ENCODE measurements at regions not wholly inside any gene's neighbourhood (a gene's known extent, or its start where the extent isn't known, plus 50 kb on each side); places are given as distances from the start of the nearest gene placed in this dataset.
"Not testable (repeated sequence)": the region's sequence is repeated elsewhere in the genome, so short reads cannot be mapped to it uniquely, and the experiment has no call there.

DNA sequence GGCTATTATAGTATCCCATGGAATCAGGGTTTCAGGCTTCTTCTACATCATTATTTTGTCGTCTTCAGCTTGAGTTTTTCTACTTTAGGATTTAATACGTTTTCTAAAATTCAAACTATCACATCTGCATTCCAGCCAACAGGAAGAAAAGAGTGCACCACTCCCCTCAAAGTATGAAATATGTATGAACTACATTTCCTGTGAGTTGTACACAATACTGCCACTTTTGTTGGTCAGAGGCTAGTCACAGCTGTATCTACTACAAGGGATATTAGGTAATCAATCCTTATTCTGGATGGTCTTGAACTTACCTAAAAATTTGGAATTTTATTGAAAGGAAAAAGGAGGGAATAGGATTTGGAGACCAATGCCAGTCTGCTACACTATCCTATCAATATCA, 235.6 kb upstream of the TBX18 start:
- no peak for DNase-seq (ENCODE audit: low spot score)
- TF ChIP-seq, protein P1, sequence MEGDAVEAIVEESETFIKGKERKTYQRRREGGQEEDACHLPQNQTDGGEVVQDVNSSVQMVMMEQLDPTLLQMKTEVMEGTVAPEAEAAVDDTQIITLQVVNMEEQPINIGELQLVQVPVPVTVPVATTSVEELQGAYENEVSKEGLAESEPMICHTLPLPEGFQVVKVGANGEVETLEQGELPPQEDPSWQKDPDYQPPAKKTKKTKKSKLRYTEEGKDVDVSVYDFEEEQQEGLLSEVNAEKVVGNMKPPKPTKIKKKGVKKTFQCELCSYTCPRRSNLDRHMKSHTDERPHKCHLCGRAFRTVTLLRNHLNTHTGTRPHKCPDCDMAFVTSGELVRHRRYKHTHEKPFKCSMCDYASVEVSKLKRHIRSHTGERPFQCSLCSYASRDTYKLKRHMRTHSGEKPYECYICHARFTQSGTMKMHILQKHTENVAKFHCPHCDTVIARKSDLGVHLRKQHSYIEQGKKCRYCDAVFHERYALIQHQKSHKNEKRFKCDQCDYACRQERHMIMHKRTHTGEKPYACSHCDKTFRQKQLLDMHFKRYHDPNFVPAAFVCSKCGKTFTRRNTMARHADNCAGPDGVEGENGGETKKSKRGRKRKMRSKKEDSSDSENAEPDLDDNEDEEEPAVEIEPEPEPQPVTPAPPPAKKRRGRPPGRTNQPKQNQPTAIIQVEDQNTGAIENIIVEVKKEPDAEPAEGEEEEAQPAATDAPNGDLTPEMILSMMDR (IDR thresholded peaks at IDR 0.05), result no peak
- ATAC-seq (ENCODE audit: insufficient number of reproducible peaks, low FRiP score, low read depth), result no peak
- Histone ChIP-seq H3K4me1 (ENCODE audit: control insufficient read depth in 1 of 2, low read depth in 2 of 2) (no peaks in the 10 kb centered on the region), H3K36me3 (no peaks in the 10 kb centered on the region), H3K4me3 (no peak overlapping the region), H3K27me3 (replicated peaks; ENCODE audit: insufficient read depth) (no peaks in the 10 kb centered on the region), H3K27ac (no peak overlapping the region), H3K9me3 (no peaks in the 10 kb centered on the region)

DNA sequence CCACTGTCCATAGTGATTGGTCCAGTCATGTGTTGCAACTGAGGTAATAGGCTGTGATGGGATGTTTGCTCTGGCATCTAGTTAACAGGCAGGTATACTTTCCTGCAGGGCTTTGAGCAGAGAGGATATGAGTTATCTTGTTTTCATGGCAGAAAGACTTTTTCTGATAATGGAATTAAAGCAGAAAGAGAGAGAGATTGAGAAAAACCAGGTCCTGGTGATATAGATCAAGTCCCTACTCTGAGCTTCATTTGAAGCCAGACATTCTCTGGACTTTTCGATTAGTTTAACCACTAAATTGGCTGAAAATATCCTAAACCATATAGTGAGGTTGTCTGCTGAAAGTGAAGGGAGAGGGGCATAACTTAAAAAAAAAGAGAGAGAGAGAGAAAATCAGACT, 233.8 kb upstream of the TBX18 start:
- Histone ChIP-seq H3K27ac (no peak overlapping the region), H3K4me3 (no peak overlapping the region), H3K9me3 (no peaks in the 10 kb centered on the region), H3K36me3 (no peaks in the 10 kb centered on the region), H3K27me3 (replicated peaks; ENCODE audit: insufficient read depth) (no peaks in the 10 kb centered on the region), H3K4me1 (ENCODE audit: control insufficient read depth in 1 of 2, low read depth in 2 of 2) (no peaks in the 10 kb centered on the region)
- ATAC-seq (ENCODE audit: insufficient number of reproducible peaks, low FRiP score, low read depth) (no peak), DNase-seq (ENCODE audit: low spot score) (no peak)
- TF ChIP-seq, protein P1 (IDR thresholded peaks at IDR 0.05), result no peak

DNA sequence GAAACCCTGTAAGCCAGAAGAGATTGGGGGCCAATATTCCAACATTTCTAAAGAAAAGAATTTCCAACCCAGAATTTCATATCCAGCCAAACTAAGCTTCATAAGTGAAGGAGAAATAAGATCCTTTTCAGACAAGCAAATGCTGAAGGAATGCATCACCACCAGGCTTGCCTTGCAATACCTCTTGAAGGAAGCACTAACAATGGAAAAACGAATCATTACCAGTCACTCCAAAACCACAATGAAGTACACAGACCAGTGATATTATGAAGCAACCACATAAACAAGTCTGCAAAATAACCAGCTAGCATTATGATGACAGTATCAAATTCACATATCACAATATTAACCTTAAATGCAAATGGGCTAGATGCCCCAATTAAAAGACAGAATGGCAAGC, 224.4 kb upstream of the TBX18 start:
- DNase-seq (ENCODE audit: low spot score); H3K36me3 ChIP-seq; H3K27me3 ChIP-seq (replicated peaks; ENCODE audit: insufficient read depth); H3K27ac ChIP-seq; ATAC-seq (ENCODE audit: insufficient number of reproducible peaks, low FRiP score, low read depth); H3K4me1 ChIP-seq (ENCODE audit: control insufficient read depth in 1 of 2, low read depth in 2 of 2); H3K4me3 ChIP-seq; H3K9me3 ChIP-seq: not testable (repeated sequence)

DNA sequence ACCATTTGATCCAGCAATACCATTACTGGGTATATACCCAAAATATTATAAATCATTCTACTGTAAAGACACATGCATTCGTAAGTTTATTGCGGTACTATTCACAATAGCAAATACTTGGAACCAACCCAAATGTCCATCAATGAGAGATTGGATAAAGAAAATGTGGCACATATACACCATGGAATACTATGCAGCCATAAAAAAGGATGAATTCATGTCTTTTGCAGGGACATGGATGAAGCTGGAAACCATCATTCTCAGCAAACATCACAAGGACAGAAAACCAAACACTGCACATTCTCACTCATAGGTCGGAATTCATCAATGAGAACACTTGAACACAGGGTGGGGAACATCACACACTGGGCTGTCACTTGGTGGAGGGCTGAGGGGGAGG, 221.1 kb upstream of the TBX18 start:
- H3K9me3 ChIP-seq; H3K27ac ChIP-seq; H3K27me3 ChIP-seq (replicated peaks; ENCODE audit: insufficient read depth); H3K36me3 ChIP-seq; DNase-seq (ENCODE audit: low spot score); ATAC-seq (ENCODE audit: insufficient number of reproducible peaks, low FRiP score, low read depth); H3K4me1 ChIP-seq (ENCODE audit: control insufficient read depth in 1 of 2, low read depth in 2 of 2); H3K4me3 ChIP-seq: not testable (repeated sequence)

DNA sequence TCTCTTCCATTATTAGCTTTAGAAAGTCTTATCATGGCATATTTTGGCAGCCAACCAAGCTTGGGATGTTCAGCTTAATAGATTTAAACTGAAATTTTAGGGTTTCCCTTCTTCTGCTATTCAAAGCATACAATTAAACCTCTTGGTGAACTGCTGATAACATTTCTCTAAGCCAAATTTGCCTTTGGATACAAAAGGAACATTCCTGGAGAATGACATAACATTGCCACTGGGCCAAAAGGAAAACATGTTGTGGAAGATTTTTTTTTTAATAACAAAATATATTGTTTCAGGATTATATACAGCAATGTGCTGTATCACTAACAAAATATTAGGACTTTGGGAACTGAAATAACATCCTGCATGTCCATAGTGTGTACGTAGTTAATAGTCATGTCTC, 215.1 kb upstream of the TBX18 start:
- Histone ChIP-seq H3K4me3 (peak overlapping the region; percentile 2), H3K4me1 (ENCODE audit: control insufficient read depth in 1 of 2, low read depth in 2 of 2) (peaks cover 6 to 7% of the 10 kb centered on the region in 2 donors), H3K27me3 (replicated peaks; ENCODE audit: insufficient read depth) (no peaks in the 10 kb centered on the region), H3K27ac (no peak overlapping the region), H3K36me3 (no peaks in the 10 kb centered on the region), H3K9me3 (no peaks in the 10 kb centered on the region)
- no peak for DNase-seq (ENCODE audit: low spot score)
- TF ChIP-seq, protein P1 (IDR thresholded peaks at IDR 0.05), result no peak
- no peak for ATAC-seq (ENCODE audit: insufficient number of reproducible peaks, low FRiP score, low read depth)

DNA sequence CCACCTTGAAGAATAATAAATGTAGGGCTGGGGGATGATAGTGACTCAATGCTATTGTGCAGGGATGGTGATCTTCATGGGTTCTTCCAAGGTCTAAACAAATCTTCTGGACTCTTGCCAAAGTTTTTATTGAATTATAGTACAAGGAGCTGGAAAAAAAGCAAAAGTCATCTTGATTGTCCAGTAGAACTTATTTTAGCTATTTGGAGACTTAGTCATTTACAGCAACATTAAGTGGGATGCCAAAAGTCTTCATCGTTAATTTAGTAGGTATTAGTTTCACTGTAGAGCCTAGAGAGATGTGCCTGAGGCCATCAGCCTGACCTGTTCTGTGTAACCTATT, 212.9 kb upstream of the TBX18 start:
- Histone ChIP-seq H3K36me3 (no peaks in the 10 kb centered on the region), H3K4me3 (no peak overlapping the region), H3K27me3 (replicated peaks; ENCODE audit: insufficient read depth) (no peaks in the 10 kb centered on the region), H3K27ac (no peak overlapping the region), H3K9me3 (no peaks in the 10 kb centered on the region), H3K4me1 (ENCODE audit: control insufficient read depth in 1 of 2, low read depth in 2 of 2) (peaks cover 6 to 7% of the 10 kb centered on the region in 2 donors)
- ATAC-seq (ENCODE audit: insufficient number of reproducible peaks, low FRiP score, low read depth), result no peak
- no peak for DNase-seq (ENCODE audit: low spot score)
- TF ChIP-seq, protein P1 (IDR thresholded peaks at IDR 0.05), result no peak

Data from thoracic aorta (tissue), 2 donors.